ENCODE measurements at regions not wholly inside any gene's neighbourhood (a gene's known extent, or its start where the extent isn't known, plus 50 kb on each side); places are given as distances from the start of the nearest gene placed in this dataset.

DNA sequence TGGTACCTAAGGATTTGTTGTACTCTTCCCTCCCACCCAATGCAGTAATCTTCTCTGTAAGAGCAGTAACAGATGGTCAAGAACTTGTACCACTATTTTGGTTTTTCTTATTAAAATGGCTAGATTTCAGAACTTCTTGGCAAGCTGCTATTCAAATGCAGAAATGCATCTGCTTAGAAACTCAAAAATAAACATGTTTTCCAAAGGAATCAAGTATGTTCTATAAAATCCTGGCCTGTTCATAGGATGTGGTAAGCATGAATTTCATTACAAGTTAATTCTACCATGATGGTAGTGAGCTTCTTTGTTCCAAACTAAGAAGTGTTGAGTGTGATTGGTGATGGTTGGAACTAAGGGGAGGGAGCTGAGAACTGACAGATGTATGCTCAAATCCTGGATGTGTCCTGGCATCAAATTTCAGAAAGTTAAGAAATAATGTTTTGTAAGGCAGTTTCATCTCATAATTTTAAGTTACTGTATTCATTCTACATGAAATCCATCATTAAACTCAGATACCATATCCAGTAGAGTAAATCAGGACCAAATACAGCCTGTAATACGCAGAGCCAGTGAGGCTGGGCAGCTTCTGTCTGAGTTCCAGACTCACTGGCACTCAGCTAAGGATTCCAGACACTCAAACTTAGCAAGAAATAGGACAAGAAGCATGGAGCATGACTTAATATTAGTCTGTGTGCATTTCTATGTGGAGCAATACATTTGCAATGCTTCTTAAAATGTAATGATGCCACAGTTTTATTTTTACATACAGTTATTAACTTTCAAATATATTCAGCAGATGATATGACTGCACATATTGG is 119.6 kb downstream of the TES start:
- H3K27ac Mint-ChIP-seq, result no peak overlapping the region
- H3K23me2 ChIP-seq (ENCODE audit: insufficient read length, low read depth, low read length, poor library complexity, severe bottlenecking), result no peaks in the 10 kb centered on the region
- H2AK5ac ChIP-seq (ENCODE audit: insufficient read length, low read length), result no peak overlapping the region
- H3K56ac ChIP-seq (ENCODE audit: insufficient read length, low read depth, low read length), result no peak overlapping the region
- H2BK20ac ChIP-seq (ENCODE audit: low read depth, low read length, poor library complexity, severe bottlenecking), result no peak overlapping the region
- no peak for DNase-seq
- H3K9me3 Mint-ChIP-seq, result no peaks in the 10 kb centered on the region
- H2BK15ac ChIP-seq (ENCODE audit: low read depth, low read length), result no peak overlapping the region
- H3K27me3 Mint-ChIP-seq (ENCODE audit: low read depth), result no peaks in the 10 kb centered on the region
- H3K4me1 ChIP-seq (ENCODE audit: insufficient read depth, low read length), result no peaks in the 10 kb centered on the region; the same call in 1 of the 2 replicates
- no peaks in the 10 kb centered on the region for H3K36me3 Mint-ChIP-seq (ENCODE audit: insufficient read depth in 1 of 3, low read depth in 3 of 3)
- H3K27me3 ChIP-seq (ENCODE audit: insufficient read depth, low read length), result no peaks in the 10 kb centered on the region
- no peak overlapping the region for H3K4me2 ChIP-seq (ENCODE audit: insufficient read depth, insufficient read length, low read length)
- no CpG with 5 or more reads among the region's 1 CpG for WGBS (ENCODE audit: extremely low coverage, insufficient read length, low lambda C conversion rate)
- no peaks in the 10 kb centered on the region for H4K20me1 ChIP-seq (ENCODE audit: control insufficient read depth, insufficient read depth, insufficient read length)
- no peak overlapping the region for H3T11ph ChIP-seq (ENCODE audit: low read length)
- H3K9ac ChIP-seq (ENCODE audit: extremely low read depth, insufficient read length, low read length), result no peak overlapping the region
- H3K4me3 Mint-ChIP-seq, result no peak overlapping the region
- TF ChIP-seq, protein P1, sequence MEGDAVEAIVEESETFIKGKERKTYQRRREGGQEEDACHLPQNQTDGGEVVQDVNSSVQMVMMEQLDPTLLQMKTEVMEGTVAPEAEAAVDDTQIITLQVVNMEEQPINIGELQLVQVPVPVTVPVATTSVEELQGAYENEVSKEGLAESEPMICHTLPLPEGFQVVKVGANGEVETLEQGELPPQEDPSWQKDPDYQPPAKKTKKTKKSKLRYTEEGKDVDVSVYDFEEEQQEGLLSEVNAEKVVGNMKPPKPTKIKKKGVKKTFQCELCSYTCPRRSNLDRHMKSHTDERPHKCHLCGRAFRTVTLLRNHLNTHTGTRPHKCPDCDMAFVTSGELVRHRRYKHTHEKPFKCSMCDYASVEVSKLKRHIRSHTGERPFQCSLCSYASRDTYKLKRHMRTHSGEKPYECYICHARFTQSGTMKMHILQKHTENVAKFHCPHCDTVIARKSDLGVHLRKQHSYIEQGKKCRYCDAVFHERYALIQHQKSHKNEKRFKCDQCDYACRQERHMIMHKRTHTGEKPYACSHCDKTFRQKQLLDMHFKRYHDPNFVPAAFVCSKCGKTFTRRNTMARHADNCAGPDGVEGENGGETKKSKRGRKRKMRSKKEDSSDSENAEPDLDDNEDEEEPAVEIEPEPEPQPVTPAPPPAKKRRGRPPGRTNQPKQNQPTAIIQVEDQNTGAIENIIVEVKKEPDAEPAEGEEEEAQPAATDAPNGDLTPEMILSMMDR (conservative IDR thresholded peaks at IDR 0.05), result no peak
- H2BK5ac ChIP-seq (ENCODE audit: insufficient read length, low read length), result no peak overlapping the region
- H3K4me1 Mint-ChIP-seq, result peaks cover 4 to 9% of the 10 kb centered on the region in 2 experiments
- no peak overlapping the region for H4K8ac ChIP-seq (replicated peaks; ENCODE audit: insufficient read length, low read depth, low read length)
- H2BK12ac ChIP-seq (ENCODE audit: insufficient read length, low read depth, low read length), result no peak overlapping the region
- H3K79me2 ChIP-seq (ENCODE audit: insufficient read depth, low read length), result no peaks in the 10 kb centered on the region
- no peak overlapping the region for H3K18ac ChIP-seq (ENCODE audit: insufficient read length, low read depth, low read length)
- H3K79me1 ChIP-seq (ENCODE audit: insufficient read depth, low read depth, low read length, poor library complexity, severe bottlenecking), result no peaks in the 10 kb centered on the region
- H3K14ac ChIP-seq (ENCODE audit: insufficient read depth, low read length), result no peak overlapping the region
- no peak overlapping the region for H2BK120ac ChIP-seq (ENCODE audit: low read depth, low read length, poor library complexity, severe bottlenecking)
- no peaks in the 10 kb centered on the region for H3K9me3 ChIP-seq (ENCODE audit: control insufficient read depth, low read depth, low read length)
- no peak overlapping the region for H3K4ac ChIP-seq (ENCODE audit: low read depth, low read length)
- no peak overlapping the region for H2AFZ ChIP-seq (ENCODE audit: low read length)
- H3K27ac ChIP-seq (ENCODE audit: insufficient read length, low read depth, low read length), result no peak overlapping the region
- no peak overlapping the region for H4K5ac ChIP-seq (ENCODE audit: insufficient read length, low read depth, low read length)
- no peak overlapping the region for H3K23ac ChIP-seq (ENCODE audit: insufficient read length, low read depth, low read length)
- H4K91ac ChIP-seq (ENCODE audit: insufficient read length, low read depth, low read length), result no peak overlapping the region

Data from H9 (cell line).